Anterior cingulate cortex (tissue), 58 donors: ENCODE measurements at regions not wholly inside any gene's neighbourhood (a gene's known extent, or its start where the extent isn't known, plus 50 kb on each side); places are given as distances from the start of the nearest gene placed in this dataset.
"Not testable (repeated sequence)": the region's sequence is repeated elsewhere in the genome, so short reads cannot be mapped to it uniquely, and the experiment has no call there.

Experiments used
- DNase-seq, 58 donors: peaks; one replicate each; lab custom pipeline; 2025; lab: John Stamatoyannopoulos, UW

DNA sequence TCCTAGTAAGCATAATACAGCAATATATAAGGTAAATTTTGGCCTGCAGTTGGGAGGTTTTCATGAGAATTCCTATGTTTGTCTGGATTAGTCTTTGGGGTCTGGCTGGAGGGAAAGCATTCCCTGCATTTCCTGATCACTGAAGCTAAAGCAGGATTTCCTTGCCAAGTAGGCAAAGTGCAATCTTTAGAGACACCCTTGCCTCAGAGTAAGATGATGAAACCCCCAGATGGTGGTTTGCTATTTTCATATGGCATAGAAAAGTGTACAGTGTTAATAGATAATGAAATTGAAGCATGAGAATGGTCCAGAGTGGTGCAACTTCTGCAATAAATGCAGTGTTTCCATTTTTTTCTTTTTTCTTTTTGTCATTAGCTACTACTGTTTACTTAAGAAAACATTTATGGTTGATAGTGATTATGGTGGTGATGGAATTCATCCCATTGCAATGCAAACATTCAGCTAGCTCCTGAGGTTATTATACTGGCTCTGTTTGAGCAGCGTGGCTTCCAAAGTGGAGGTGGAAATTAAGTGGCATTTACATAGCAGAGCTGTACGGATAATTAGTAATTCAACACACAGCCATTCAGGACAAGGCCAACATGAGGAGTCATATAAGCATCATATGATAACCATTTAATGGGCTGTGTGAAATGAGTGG, 276.3 kb downstream of the DUSP6 start:
- DNase-seq: no peak

DNA sequence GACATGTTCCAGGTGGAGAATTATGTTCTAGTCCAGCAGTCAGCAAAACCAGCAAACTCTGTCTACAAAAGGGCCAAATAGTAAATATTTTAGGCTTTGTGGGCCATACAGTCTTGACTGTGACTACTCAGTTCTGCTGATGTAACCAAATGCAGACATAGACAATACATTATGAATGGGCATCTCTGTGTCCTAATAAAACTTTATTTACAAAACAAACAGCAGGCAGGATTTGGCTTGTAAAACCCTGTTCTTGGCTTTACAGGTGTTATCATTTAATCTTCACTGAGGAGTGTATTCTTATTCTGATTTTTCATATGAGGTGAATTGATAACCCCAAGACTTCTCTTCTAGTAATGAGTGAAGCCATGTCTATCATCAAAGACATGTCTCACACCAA, 278.6 kb downstream of the DUSP6 start:
- DNase-seq: no peak

DNA sequence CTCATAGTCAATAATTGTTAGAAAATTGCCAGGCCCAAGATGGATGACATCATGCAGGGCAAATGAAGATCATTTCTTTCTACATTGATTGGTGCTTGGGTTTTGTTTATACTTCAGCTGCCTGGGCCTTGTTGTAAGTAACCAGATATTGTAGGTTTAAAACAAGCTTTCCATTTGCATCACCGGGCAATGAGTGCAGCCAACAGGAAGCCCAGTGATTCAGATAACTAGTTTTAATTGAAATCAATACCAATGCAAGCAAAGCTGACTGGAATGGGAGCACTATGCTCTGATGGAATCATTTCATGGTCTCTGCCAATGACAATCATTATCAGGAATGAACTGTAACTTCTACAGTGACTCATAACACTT, 279.3 kb downstream of the DUSP6 start:
- DNase-seq: no peak

DNA sequence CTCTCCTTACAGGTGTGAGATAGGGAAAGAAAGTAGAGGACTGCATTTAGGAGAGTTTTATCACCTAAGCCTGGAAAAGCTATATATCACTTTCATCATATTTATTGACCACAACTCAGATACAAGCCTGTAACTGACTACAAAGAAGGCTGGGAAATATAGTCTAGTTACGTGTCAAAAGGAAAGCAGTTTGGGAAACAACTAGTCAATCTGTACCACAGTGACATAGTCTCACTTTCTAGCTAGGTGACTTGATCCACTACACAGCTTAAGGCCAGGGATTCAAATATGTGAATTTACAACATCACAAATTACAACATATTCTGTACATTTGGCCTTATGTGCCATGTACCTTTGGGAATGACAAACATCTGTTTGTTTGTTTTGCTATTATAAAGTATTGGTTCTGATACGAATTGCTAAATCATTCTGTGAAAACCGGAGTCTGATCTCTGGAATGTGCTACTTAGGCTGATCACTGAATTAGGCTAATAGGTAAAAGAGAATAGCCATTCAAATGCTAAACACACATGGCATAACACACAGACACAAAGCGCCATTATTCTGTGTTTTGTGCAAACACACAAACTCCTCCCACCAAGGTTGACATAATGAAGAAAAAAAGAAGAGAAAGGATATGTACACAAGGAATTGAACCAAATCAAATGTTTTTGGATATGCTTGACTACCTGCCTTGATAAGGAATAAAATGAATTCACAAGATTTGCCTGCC, 279.8 kb downstream of the DUSP6 start:
- DNase-seq: no peak

DNA sequence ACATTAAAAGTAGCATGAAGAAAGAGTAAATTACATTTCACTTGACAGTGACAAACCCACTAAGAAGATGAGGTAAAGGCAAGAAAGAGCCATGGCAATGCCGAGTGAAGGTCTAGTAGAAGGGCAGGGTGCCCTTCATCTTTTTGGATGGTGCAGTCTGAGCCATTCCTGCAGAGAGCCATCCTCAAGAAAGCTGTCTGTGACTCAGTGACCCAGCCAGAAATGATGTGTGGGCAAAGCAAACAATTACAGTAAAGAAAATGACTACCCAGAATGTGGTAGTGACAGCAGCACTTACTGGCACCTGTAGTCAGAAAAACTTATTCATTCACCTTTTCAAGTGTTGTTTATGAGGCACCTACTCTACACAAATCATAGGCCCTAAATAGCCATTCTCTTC, 281.7 kb downstream of the DUSP6 start:
- DNase-seq: no peak

DNA sequence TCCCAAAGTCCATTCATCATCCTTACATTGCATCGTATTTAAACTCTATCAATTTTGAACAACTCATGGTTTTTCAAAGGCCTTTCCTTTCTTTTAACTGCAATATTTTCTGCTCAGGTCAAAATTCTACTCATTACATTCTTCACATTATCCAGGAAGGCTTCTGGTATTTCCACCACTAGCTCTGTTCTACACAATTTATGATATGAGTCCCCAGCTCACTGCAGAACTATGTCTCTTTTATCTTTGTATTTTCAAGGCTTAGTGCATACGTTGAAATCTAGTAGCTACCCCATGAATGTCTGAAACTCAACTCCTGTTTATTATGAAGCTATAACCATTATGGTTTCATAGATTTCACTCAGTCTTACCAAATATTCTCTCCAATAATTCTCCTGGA, 282.9 kb downstream of the DUSP6 start:
- no peak for DNase-seq

DNA sequence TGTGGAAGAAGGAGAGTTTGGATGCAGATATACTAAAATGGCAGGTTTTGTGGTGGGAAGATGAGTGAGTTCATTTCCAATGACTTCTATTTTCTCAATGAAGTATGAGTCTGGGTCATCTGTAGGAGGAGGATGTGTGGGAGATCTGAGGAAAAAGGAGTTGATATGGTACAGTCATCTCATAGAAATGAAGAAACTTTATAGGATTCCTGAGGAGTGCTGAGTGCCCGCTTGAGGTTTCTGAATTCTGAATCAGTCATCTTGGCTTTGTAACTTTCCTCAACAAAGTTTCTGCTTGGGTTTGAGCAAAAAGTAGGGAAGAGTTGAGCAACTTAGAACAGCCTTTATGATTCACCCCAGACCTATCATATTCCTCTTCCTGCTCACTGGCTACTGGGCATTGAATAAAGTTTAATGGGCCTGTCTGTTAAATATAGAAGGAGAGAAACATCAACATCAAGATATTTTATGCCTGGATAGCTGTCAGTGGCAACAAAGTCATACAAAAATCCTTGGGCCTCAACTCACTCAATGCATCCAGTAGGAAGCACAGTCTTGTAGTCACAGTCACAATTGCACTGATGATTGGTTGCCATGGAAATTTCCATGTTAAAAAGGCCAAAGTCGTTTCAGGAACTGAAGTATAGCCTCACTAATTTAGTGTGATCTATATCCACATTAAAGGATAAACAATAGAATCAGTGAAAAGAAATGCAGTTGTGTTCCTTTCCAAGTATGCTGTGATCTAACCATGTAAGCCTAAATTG, 284.7 kb downstream of the DUSP6 start:
- DNase-seq: no peak

DNA sequence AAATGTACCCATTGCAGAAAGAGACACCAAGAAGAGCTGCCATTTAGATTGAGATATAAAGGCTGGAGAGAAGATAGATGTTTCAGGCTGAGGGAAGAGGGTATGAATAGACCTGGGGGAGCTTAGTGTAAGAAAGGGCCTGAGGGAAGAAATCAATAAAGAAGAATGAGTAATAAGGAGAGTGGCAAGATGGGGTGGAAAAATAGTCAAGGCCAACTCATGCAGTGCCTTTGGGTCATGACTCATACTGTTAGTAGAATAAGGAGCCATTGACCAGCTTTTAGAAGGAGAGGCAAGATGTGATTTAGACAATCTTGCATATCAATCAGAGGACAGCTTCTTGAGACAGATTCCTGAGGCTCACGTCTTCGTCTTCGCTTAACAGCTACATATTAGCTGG, 287.5 kb downstream of the DUSP6 start:
- no peak for DNase-seq

DNA sequence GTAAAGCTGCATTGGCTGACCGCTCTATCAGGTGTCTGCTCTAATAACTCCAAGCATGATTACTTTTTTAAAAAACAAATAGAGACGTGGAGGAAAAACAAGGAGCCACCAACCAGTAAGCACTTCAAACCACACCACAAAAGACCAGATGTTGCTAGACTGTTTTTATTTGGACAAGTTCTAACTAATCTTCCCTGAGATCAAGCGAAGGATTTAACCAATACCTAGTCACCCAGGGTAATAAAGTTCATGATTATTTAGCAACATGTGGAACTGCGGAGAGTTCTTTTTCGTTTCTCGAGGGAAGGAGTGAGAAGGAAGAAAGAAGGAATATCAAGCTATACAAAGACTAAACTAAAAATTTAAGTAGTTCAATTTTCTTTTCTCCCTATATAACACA, 288.1 kb downstream of the DUSP6 start:
- DNase-seq: no peak

DNA sequence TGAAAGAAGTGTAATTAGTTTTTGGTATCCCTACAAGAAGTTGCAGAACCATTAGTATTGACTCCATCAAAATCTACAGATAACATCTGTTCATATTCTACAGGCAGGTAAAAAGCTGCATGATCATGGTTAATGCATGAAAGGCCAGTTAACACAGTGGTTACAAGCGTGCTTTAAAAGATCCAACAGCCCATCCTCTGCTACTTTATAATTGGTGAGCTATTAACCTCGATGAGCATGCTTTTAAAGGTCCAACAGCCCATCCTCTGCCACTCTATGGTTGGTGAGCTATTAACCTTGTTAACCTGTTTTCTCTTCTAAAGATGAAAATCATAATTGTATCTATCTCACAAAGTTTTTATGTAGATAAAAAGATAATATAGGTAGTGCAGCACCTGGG, 289.3 kb downstream of the DUSP6 start:
- DNase-seq: no peak

DNA sequence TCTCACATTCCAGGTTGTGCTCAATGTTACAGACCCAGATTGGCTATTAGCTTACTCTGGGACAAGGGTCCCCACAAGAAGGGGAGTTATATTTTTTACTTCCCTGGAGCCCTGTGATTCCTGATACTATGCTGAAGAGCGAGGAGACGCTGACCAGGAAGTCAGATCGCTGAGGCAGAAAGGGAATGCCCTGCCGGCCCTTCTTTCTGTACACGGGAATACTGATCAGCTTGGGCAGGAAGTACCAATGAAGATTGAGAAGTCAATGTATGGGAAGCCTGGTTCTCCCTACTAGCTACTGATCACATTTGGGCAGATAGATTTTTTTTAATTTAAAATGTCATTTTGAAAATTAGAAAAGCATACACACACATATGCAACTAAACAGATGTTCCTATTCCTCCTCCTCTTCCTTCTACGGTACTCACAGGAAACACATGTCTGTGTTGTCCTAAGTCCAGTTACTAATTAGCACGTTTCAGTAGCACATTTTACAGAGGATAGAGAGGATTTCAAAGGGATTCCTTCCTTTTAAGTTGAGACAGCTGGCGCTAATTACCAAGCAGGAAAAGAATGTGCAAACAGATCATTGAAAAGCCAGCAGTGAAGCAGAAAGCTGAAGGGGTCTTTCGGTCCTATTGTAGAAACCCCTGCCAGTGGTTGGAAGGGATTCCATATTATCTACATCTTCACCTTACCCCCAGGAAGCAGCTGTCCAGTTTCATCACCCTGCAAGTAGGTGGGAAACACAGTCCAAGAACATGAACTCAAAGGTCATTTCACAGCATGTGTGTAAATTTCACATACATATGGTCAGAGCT, 292.4 kb downstream of the DUSP6 start:
- no peak for DNase-seq

DNA sequence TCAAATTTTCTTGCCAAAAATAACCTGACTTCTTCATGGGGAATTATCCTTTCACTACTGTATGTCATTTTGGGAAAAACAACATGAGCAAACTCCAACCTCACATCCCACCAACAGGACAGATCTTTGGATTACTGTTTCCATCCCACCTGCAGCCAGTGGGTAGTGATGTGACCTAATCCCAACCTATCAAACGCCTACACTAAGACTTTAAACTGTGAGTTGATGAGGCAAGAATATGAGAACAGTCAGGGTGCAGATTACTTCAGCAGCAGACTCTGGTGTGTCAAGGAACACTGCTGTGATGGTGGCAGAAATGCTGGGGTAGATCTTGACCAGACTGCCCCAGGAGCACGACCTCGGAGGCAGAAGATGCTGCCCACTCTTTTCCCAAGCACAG, 293.2 kb downstream of the DUSP6 start:
- no peak for DNase-seq

DNA sequence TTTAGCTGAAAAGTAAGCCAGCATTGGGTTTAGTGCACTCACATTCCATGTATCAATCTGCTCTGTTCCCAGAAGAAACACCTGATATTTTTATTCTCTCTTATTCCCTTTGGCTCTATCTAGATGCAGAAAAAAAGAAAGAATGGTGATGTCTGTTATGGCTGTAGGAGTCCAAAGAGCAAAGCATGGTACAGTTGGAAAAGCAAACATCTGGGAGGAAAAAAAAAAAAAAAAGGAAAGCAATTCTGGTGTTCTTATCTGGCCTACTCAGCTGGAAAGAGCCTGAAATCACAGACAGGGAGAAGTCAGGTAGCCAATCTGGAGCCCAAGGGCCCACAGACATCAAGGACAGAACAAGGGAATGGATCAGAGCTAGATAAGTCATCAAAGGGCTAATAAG, 293.9 kb downstream of the DUSP6 start:
- no peak for DNase-seq

DNA sequence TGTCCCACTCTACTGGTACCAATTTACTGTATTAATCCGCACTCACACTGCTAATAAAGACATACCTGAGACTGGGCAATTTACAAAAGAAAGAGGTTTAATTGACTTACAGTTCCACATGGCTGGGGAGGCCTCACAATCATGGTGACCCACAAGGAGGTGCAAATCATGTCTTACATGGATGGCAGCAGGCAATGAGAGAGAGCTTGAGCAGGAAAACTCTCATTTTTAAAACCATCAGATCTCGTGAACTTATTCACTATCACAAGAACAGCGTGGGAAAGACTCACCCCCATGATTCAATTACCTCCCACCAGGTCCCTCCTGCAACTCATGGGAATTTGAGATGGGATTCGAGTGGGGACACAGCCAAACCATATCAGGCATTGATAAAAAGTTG, 298.5 kb downstream of the DUSP6 start:
- not testable (repeated sequence) for DNase-seq

DNA sequence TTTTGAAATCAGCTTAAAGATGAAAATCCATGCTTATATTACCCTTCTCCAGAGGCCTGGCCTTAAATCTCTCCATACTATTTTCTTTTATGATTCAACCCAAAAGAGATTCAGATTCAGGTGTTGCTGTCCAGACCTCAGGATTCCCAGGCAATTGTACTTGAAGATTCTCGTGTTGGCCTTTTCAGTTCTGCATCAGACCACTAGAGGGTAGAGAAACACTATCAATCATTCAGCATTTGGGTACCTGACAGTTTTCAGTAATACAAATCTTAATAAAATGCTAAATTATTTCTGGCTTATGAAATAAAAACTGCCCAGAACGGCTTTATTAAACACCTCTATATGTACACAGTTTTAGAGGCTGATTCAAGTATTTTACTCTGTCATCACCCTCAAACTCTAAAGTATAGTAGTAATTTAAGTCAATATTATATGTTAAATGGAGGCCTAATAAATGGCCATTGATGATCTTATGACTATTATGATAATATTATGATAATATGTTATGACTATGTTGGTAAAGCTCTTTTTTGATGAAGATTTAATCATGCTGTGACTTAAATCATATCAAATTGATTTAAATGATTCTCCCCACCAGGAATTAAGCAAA, 301.1 kb downstream of the DUSP6 start:
- peak in 6 of 58 donors; percentile 1 to 54 (median 7) for DNase-seq

DNA sequence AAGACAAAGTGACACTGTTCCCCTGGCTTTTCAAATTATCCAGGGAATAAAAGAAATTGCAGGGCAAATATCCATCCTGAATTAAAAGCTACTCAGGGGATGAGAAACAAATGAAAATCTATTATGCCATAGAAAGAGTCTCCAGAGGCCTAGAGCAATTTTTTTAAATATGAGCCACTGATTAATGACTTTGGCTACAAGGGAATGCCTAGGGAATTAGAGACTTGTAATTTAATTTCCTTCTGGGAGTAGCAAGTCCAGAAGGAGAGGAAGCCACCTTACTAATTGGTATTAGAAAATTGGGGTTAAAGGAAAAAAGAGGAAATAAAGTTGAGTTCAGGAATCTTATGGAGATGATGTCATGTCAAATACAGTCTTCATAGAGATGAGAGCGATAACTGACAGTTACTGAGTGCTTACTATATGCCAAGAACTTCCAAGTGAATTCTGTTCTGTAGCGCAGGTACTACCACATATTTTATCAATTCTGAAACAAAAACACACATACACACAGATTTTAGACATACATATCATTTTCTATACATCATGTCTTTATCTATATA, 304.4 kb downstream of the DUSP6 start:
- no peak for DNase-seq

DNA sequence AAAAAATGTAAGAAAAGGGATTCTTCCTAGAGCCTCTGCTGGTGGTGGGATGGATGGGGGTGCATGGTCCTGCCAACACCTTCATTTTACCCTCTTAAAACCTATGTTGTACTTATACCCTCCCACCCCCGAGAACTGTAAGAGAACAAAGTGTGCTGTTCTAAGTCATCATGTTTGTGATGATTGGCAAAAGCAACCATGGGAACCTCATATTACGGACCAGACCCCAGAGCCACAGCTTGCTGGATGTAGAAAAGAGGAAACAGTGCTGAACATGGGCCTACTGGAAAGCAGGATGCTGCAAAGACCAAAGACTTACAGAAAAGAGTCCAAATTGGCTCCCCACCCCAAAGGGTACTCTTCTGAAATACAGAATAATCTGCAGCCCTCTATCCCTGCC, 311.2 kb downstream of the DUSP6 start:
- no peak for DNase-seq

DNA sequence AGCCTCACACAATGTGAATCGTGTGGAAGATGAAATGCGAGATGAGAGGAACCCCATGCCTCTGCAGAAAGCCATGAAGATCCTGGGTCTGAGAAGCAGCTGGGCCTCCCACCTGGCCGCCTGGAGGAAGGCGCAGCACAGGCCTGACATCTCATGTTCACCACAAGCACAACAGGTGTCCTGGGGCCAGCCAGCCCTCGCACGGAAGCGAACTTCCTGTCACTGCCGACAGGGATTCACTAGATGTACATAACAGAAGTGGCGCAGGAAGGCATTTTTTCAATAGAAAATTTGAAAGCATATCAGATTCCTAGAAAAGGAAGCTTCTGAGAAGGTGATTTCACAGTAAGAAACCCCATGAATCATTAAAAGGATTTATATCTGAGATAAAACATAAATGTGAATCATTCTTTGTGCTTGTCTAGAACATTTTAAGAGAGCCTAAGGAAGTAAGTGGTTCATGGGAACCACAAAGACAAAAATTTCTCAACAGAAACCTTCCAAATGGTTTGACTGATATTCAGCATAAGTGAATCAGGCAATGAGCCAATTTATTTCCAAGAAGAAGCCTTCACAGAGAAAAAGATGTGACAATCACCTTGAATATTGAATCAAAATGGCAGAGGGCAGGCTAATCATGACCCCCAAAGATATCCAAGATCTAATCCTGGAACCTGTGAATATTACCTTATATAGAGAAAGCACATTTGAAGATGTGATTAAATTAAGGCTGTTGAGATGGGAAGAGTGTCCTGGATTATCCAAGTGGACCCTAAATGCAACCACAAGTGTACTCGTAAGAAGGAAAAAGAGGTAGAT, 311.9 kb downstream of the DUSP6 start:
- DNase-seq: no peak

DNA sequence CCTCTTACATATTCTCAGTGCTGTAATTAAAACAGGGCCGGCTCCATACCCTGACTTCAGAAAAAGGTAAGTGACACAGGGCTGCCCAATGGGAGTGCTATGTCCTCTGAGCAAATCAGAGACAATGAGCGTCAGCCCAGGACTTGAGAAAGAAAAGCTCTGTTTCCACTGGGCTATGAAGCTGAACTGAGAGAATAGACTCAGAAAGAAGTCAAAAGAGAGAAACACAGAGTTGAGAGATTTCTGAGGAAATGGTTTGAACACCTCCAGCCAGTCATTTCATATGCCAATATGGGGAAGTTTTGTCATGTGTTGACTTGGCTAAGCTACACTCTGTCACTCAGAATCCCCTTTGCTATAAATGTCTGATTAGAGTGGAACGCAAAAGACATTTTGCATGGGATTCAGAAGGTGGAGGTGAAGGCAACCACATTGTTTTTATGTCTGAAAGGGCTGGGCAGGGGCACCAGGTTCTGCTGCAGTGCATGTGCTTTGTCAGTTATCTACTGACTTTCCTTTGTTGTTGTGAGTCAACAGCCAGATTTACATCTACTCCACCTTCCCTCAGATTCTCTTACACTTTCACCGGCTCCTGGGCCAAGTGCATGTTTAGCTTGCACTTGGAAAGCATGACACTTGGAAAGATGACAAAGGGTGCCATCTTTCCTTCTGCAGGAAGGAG, 313.3 kb downstream of the DUSP6 start:
- DNase-seq: no peak
